HG03460 (cell line): ENCODE measurements at regions not wholly inside any gene's neighbourhood (a gene's known extent, or its start where the extent isn't known, plus 50 kb on each side); places are given as distances from the start of the nearest gene placed in this dataset.
"Not testable (repeated sequence)": the region's sequence is repeated elsewhere in the genome, so short reads cannot be mapped to it uniquely, and the experiment has no call there.

Experiments used
- ATAC-seq: cut with Tn5 transposase; IDR thresholded peaks from one replicate; pipeline ENCODE4 v1.9.1; 2021; ENCODE audit not compliant: unreplicated experiment

DNA sequence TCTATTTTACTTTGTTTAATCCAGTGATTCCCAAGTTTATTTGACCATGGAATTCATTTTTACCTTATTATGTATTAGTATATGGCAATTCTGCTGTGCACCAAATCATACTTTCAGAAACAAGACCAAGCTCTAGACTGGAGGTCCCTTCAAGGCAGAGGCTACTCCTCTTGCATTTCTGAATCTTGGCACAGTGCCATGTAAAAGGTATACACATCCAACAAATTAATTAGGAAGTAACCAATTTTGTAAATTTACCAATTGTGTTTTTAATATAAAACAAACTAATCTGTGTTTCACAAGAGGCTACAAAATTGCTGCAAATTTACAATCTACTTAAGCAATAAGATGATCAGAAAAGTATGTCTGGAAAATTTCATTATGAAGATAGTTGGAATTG lies 712.2 kb upstream of the HS3ST1 start:
- ATAC-seq: no peak

DNA sequence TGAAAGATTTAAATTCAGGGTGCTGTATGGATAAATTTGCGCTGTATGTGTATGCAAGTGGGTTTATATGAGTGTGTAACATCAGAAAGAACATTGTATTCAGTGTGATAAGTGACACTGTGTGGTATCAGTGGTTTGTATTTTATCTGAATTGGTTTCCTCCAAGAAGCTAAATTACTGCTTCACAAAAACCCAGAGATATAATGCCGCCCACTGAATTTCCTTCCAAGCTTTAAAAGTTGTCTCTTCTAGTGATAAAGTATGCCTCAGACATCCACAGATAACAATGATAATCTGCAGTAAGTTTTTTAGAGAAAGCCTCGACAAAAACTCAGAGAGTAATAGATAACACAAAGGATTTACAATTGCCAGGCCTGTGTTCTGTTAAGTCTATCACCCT lies 710.6 kb upstream of the HS3ST1 start:
- ATAC-seq: no peak

DNA sequence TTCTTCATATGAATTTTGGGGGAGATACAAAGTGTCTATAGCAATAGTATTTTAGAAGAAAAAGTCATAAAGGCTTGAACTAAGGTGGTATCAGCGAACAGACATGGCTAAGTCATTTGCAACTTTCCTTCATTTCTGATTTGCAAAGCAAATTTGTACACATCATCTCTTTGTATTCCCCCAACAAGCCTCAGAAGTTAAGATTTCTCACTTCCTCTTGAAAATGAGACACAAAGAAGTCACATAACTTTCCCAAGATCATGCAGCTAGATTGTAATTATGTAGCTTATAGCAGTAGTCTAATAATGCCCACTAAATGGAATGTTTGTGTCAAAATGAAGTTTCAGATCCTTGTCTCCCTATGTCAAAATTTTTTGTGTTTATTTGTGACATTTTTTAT lies 709.8 kb upstream of the HS3ST1 start:
- no peak for ATAC-seq

DNA sequence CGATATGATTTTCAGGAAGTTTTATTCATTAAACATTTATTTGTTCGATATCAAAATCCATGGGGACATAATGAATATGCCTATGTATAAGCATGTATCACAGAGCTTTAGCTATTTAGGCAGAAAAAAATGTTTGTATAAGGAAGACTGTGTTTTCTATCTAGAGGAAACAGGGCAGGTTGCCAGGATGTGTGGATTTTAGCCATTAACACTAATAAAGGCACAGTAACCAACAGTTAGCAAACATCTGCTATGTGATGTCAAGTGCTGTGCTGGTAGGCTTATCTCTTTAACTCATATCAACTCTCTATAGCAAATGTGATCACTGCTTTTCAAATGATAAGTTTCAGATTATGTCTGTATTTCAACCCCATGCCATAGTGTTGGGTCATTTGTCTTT lies 708.9 kb upstream of the HS3ST1 start:
- ATAC-seq: no peak

DNA sequence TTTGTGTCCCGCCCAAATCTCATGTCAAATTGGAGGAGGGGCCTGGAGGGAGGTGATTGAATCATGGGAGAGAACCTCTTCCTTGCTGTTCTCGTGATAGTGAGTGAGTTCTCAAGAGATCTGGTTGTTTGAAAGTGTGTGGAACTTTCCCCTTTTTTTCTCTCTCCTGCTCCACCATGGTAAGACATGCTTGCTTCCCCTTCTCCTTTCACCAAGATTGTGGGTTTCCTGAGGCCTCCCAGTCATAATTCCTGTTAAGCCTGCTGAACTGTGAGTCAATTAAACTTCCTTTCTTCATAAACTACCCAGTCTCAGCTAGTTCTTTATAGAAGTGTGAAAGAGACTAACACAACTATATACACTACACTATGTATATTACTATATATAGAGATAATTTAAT lies 697.8 kb upstream of the HS3ST1 start:
- ATAC-seq: no peak

DNA sequence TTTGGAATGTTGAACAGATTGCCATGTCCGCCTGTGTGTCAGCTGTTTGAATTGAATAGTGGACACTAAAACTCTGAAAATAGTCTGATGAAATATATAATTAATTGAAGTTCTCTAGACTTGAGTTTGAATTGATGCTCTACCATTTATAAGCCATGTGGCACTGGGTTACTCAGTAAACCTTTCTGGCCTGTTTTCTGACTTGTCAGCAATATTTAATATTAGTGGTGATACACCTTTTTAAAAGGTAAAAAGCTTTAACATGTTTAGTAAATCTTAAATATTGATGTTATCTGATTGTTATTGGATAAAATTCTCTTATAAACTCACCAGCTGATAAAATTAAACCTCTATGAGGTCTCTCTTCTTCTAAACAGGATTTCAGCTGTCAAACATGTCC lies 695.4 kb upstream of the HS3ST1 start:
- no peak for ATAC-seq

GRCh38 chr4:12123707-12124106 lies 695.0 kb upstream of the HS3ST1 start:
- no peak for ATAC-seq

DNA sequence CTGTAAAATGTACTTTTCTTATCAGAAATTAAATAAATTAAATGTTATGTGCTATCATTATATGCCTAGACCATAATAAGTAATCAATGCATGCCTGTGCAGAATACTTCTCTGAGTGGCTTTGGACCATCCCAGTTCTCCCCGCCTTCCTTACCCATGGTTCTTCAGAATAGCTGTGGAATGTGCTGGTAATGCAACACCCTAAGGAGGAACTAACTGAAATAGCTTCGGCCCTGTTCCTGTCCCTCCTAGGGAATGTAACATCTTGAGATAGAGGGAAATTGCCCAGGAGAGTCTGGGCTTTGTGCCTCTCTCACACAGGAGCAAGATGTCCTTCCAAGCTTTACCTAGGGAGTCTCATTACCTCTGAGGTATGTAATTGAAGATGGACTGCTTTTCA lies 693.6 kb upstream of the HS3ST1 start:
- ATAC-seq: no peak

GRCh38 chr4:12120968-12121367 lies 692.3 kb upstream of the HS3ST1 start:
- ATAC-seq: no peak

DNA sequence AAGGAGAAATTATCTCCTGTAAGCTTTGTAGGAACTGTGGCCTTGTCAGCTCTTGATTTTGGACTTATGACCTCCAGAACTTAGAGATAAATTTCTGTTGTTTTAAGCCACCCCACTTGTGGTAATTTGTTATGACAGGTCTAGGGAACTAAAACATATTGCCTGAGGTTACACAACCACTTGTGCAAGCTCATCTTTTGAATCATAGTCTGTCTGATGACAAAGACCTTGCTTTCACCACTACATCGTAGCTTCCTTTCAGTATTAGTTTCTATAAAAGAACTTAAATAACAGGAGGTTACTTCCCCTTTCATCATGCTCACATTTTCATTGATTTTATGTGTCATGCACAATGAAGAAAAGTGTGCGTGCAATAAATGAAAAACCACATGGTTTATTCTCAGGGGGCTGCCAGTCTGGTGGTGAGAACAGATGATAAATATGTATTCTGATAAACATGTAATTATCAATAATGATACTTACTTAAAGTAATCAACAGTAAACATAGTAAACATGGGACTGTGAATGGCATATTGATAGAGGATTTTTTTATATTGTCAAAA lies 690.0 kb upstream of the HS3ST1 start:
- ATAC-seq: peak; percentile 82

DNA sequence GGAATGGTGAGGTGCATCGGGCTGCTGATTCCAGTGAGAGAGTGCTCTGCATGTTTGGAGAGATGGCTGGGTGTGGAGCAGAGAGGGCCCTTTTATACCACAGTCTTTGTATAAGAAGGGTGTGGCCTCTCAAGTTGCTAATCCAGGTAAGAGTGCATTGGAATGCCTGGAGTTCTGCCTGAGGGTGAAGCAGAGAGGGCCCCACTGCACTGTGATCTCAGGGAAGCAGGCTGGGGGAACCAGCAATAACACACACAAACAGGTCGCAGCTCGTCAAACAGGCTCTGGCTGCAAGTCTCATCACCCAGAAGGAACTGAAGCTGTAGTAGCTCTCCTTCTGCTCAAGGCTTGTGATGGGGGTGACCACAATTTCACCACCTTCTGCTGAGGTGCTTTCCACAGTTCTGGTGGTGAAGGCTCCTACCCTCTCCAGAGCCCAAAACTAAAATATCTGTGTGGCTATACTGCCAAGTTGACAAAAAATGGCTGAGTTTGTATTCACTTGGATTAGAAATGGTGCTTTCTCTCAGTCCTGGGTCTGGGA lies 687.4 kb upstream of the HS3ST1 start:
- ATAC-seq: no peak

DNA sequence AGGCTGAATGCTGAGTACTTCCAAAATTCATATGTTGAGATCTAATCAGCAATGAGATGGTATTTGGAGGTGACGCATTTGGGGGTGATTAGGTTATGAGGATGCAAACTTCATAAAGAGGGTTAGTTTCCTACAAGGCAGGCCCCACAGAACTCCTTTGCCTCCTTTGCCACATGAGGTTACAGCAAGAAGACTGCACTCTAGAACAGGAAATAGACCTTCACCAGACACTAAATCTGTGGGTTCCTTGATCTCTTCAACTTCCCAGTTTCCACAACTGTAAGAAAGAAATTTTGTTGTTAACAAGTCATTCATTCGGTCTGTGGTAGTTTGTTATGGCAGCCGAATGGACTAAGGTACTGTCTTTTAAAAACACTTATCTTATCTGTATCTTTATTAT lies 681.9 kb upstream of the HS3ST1 start:
- ATAC-seq: no peak

- ATAC-seq: not testable (repeated sequence)
Measured at GRCh38 chr4:12109056-12109455, 680.4 kb upstream of the HS3ST1 start.

- no peak for ATAC-seq
Measured at GRCh38 chr4:12105519-12105918, 676.8 kb upstream of the HS3ST1 start.

DNA sequence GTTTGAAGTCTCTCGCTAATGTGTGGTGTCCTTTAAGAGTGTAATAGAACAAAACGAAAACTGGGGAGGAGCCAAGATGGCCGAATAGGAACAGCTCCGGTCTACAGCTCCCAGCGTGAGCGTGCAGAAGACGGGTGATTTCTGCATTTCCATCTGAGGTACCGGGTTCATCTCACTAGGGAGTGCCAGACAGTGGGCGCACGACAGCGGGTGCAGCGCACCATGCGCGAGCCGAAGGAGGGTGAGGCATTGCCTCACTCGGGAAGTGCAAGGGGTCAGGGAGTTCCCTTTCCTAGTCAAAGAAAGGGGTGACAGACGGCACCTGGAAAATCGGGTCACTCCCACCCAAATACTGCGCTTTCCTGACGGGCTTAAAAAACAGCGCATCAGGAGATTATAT lies 661.2 kb upstream of the HS3ST1 start:
- ATAC-seq: not testable (repeated sequence)

GRCh38 chr4:12084690-12085089 lies 656.0 kb upstream of the HS3ST1 start:
- no peak for ATAC-seq

- no peak for ATAC-seq
Measured at GRCh38 chr4:12071316-12071715, 642.6 kb upstream of the HS3ST1 start.

DNA sequence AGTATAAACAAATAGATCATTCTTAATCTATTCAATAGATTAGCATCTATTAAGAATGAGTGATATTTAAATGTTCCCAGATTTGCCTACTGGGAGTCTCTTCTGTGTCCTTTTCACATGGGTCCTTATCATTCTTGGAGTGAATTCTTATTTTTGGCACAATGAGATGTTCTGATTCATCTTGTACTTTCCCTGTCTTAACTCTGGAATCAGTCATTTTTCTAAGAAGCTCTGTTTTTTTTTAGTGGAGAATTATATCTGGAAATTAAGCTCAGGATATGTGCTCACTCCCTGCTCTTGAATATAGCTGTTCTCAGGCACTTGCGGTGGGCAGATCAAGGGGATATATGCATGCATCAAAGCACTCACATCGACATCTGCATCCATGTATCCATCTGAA lies 625.3 kb upstream of the HS3ST1 start:
- no peak for ATAC-seq

GRCh38 chr4:12053556-12053955 lies 624.9 kb upstream of the HS3ST1 start:
- ATAC-seq: no peak

GRCh38 chr4:12050357-12050756 lies 621.7 kb upstream of the HS3ST1 start:
- ATAC-seq: no peak

GRCh38 chr4:12042818-12043217 lies 614.1 kb upstream of the HS3ST1 start:
- no peak for ATAC-seq

- no peak for ATAC-seq
Measured at GRCh38 chr4:12041828-12042227, 613.1 kb upstream of the HS3ST1 start.

DNA sequence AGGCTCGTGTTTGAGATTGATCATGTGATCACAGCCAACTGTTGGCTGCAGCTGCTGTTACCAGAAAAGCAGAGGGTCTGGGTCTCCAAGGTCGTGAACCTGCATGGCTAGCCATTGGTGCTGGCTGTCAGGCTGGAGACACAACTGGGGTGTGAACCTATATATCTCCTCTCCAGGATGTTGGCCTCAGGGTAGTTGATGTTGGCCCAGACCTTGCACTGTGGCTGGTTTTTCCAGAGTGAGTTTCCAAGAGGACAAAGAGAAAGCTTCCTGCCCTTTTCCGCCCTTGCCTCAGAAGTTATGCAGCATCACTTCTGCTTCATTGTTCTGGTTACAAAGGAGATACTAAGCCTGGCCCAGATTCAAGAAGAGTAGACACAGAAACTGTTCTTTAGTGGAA lies 607.8 kb upstream of the HS3ST1 start:
- no peak for ATAC-seq
